ENCODE measurements at regions not wholly inside any gene's neighbourhood (a gene's known extent, or its start where the extent isn't known, plus 50 kb on each side); places are given as distances from the start of the nearest gene placed in this dataset.

GRCh38 chr5:13276156-13276555 lies 668.3 kb downstream of the DNAH5 start:
- H3K9me3 ChIP-seq (ENCODE audit: control insufficient read depth in 1 of 2, insufficient read depth in 1 of 2, low read depth in 1 of 2, low read length in 2 of 2) = peaks cover 5 to 17% of the 10 kb centered on the region in 2 experiments; a peak in 3 of 4 replicates

More at GRCh38 chr5:13276156-13276555, 668.3 kb downstream of the DNAH5 start:
- Histone ChIP-seq H3K27ac (ENCODE audit: low read depth, low read length) (no peak overlapping the region), H3K4me2 (ENCODE audit: low read length) (no peak overlapping the region), H3K9ac (ENCODE audit: low read length) (no peak overlapping the region), H3K27me3 (ENCODE audit: insufficient read depth, low read length) (no peaks in the 10 kb centered on the region), H3K36me3 (ENCODE audit: control insufficient read depth in 1 of 2, insufficient read depth in 2 of 2, low read length in 2 of 2) (no peaks in the 10 kb centered on the region), H2AFZ (ENCODE audit: low read depth, low read length, poor library complexity, severe bottlenecking) (no peak overlapping the region), H3K4me3 (replicated peaks in 1 of 2; ENCODE audit: low read depth in 1 of 2, low read length in 2 of 2) (no peak overlapping the region), H3K79me2 (ENCODE audit: insufficient read depth, low read length) (no peaks in the 10 kb centered on the region), H3K4me1 (ENCODE audit: control insufficient read depth in 1 of 2, insufficient read depth in 2 of 2, low read length in 2 of 2) (no peaks in the 10 kb centered on the region), H3K9me2 (ENCODE audit: insufficient read depth) (no peaks in the 10 kb centered on the region), H4K20me1 (ENCODE audit: insufficient read depth) (no peaks in the 10 kb centered on the region)
- TF ChIP-seq ZFX (IDR thresholded peaks at IDR 0.05) (no peak), SRF (IDR thresholded peaks at IDR 0.05; ENCODE audit: low read depth) (no peak), SIN3A (IDR thresholded peaks at IDR 0.05; ENCODE audit: low read depth) (no peak), REST (IDR thresholded peaks at IDR 0.05; ENCODE audit: low read depth) (no peak), EZH2phosphoT487 (IDR thresholded peaks at IDR 0.05; ENCODE audit: borderline replicate concordance) (no peak)
- intact Hi-C loops (cut with micrococcal nuclease) = no loop called here
- ChIA-PET RAD21 (ENCODE audit: low non-redundant PET in 1 of 2, low total read pairs in 2 of 2, uncharacterized antibody in 2 of 2, unreplicated experiment in 2 of 2) (no interaction called here), CTCF (no interaction called here), POLR2A (no interaction called here)
- no peak for DNase-seq (ENCODE audit: low read depth, low spot score)
- ATAC-seq = no peak
- BruUV-seq (replicated peaks) = no TSS peak

All from HCT116 (cell line).